ENCODE measurements at regions not wholly inside any gene's neighbourhood (a gene's known extent, or its start where the extent isn't known, plus 50 kb on each side); places are given as distances from the start of the nearest gene placed in this dataset.

- DNase-seq (ENCODE audit: low spot score), result no peak
Observed at GRCh38 chr6:94065707-94066337, 646.5 kb upstream of the EPHA7 start.

- DNase-seq (ENCODE audit: low spot score), result no peak
Observed at GRCh38 chr6:94052749-94053148, 633.4 kb upstream of the EPHA7 start.

DNA sequence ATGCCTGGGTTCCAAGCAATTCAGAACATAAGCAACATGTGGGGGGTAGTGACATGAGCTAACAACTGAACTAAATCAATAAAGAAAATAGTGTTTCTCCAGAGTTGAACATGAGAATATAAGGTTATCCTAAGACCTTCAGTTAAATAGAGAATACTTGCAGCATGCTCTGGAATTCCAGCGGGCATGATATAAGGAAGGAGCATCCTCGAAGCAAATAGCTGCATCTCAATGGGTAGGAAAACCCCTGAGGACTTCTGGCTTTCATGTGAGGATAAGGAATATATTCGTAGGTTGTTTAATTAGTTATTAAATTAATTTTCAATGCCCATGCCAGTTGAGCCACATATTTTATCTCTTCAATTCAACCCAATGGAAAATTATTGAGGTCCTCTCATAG lies 631.2 kb upstream of the EPHA7 start:
- DNase-seq (ENCODE audit: low spot score), result no peak

DNA sequence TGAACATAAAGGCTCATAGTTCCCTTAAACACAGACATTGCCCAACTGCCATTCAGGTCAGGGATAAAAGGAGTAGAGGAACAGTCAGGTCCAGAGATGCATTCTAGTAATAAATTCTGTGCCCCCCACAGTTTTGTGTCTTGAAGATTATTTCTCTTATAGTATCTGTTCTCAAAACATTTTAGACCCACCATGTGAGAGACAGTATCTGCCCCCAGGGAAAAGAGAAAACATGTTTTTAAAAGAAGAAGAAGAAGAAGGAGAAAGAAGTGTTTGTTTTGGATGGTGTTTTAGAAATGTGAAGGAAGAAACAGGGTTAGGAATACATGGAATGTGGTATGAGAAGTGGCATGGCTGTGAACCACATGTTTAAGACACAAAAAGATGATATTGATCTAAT lies 629.6 kb upstream of the EPHA7 start:
- DNase-seq (ENCODE audit: low spot score), result no peak

GRCh38 chr6:94045099-94045829 lies 625.9 kb upstream of the EPHA7 start:
- DNase-seq (ENCODE audit: low spot score), result no peak

DNA sequence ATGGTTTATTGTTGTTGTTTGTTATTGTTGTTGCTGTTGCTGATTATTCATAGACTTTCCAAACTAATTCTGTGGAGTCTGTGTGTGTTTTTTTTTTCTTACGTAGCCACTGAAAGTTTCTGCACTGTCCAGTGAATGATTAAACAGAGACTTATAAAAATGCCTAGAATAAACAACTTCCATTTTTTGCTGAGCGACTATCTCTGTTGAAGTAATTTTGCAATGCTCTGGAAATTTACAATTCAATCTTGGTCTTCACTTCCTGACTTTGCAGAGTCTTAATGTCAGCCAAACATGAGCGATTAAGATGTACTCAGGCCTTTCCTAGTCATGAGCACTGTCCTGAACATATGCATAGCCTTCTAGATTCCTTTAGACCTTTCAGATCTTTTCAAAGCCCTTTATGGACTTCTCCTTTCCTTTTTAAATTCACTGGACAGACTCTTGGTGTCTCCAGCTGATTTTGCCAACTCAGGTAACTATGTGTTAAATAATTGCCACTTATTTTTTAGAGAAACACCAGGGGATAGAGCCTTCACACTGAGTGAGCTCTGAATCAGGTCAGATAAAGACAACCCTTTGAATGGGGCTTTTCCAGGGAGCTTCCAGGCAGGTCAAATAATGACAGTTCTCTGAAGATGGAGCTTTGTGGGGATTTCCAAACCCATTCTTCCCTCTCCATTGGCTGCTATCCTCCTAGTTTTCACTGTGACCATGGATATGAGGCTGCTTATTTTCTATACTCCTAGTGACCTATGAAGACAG lies 622.8 kb upstream of the EPHA7 start:
- no peak for DNase-seq (ENCODE audit: low spot score)

GRCh38 chr6:94036024-94036423 lies 616.7 kb upstream of the EPHA7 start:
- DNase-seq (ENCODE audit: low spot score), result no peak

- no peak for DNase-seq (ENCODE audit: low spot score)
Observed at GRCh38 chr6:94027374-94027773, 608.0 kb upstream of the EPHA7 start.

- no peak for DNase-seq (ENCODE audit: low spot score)
Observed at GRCh38 chr6:94026575-94026974, 607.2 kb upstream of the EPHA7 start.

DNA sequence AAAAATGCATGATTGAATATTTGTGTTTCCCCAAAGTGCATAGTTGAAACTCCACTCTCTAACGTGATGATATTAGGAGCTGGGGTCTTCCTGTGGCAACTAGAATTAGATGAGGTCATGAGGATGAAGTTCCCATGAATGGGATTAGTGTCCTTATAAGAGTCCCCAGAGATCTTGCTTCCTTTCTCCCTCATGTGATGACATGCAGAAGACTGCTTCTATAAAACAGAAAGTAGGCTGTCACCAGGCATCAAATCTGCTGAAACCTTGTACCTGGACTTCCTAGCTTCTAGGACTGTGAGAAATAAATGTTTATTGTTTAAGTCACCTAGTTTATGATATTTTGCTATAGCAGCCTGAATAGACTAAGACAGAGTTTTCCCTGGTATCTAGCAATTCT lies 586.5 kb upstream of the EPHA7 start:
- DNase-seq (ENCODE audit: low spot score), result no peak

- no peak for DNase-seq (ENCODE audit: low spot score)
Observed at GRCh38 chr6:93992976-93993375, 573.6 kb upstream of the EPHA7 start.

DNA sequence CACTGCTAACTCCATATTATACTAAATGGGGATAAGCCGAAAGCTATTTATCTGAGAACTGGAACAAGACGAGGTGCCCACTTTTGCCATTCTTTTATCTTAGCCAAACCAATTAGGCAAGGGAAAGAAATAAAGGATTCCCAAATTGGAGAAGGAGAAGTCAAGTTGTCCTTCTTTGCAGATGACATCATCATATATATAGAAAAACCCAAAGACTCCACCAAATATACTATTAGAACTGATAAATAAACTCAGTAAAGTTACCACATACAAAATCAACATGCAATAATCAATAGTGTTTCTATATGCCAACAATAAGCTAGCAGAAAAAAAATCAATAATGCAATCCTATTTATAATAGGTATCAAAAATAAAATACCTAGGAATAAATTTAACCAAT lies 570.3 kb upstream of the EPHA7 start:
- no peak for DNase-seq (ENCODE audit: low spot score)

DNA sequence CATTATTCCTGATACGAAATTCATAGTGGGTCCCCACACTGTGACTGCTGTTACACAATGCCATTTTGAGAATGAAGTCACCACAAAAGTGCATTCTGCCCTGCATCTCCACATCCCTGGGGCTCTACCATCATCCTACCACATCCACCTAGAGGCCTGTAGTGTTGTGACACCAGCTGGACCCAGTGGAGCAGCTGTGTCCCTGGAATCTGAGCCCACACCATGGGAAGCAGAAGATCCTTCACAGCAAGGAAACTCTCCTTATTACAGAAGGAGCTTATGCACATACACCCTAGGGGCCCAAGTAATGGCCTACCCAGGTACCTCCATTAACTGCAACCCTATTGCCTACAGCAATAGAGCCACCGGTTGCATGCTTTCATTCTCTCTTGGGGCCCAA lies 566.6 kb upstream of the EPHA7 start:
- DNase-seq (ENCODE audit: low spot score), result no peak

DNA sequence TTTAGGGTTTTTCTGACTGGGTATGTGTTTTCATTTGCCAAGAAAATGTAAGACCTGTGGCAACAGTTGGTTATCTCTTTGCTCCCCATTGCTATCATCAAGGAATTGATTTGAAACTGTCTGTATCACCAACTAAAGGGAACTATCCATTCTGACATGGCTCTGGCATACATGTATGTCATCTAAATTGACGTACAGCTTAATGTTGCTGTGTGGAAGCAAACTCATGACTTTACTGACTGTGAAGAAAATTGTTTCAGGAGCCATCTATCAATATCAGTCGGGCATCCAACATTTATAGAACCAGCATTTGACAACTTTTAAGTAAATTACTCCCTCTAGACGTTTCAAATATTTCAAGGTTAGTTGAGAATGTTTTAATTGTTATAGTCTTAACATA lies 555.8 kb upstream of the EPHA7 start:
- no peak for DNase-seq (ENCODE audit: low spot score)

DNA sequence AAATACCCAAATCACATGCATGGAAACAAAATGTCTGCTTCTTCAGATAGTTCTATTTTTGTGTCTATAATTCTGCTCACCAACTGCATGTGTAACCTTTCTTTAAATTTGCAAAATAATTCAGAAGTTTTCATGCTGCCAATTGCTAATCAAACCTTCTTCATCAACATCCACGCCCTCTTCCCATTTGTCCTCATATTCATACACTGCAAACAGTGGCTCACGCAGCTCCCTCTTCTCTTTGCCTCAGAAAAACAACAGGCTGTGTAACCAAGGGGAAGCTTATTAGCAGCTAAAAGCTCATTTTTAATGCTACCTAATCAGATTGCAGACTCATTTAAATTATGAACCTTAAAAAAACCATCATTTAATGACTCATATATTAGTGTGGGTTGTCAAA lies 555.0 kb upstream of the EPHA7 start:
- DNase-seq (ENCODE audit: low spot score), result no peak

DNA sequence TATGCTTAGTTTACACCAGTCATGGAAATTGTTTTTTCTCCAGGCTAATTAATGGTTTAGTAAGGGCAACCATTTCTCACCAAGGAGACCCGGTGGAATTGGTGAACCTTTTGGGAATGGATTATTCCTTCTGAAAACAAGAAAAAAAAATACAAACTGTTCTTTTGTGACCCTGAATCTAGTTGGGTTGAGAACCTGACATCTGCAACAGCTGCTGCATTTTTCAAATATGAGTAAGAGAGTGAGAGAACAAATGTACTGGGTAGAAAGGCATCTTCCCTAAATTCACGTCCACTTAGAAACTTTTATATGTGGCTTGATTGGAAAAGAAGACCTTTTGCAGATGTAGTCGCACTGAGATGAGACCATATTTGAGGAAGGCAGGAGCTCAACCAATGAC lies 553.4 kb upstream of the EPHA7 start:
- DNase-seq (ENCODE audit: low spot score), result no peak

DNA sequence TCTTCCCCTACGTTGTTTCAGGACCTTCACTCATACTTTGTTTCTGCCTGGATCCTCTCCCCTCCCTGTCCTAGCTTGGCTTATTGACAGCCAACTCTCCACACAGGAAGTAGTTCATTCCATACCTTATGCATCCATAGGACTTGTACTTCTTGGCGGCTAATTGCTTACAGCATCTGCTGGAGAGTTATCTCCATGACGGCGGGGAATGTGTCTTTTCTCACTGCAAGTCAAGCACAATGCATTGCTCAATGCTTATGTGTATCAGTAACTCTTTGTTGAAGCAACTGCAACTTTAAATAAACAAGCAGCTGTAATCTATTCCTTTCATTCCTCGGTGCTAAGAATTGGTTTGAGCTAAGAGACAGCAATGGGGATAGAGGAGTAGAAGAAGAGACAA lies 551.3 kb upstream of the EPHA7 start:
- DNase-seq (ENCODE audit: low spot score), result no peak

GRCh38 chr6:93968126-93968525 lies 548.8 kb upstream of the EPHA7 start:
- DNase-seq (ENCODE audit: low spot score), result no peak

DNA sequence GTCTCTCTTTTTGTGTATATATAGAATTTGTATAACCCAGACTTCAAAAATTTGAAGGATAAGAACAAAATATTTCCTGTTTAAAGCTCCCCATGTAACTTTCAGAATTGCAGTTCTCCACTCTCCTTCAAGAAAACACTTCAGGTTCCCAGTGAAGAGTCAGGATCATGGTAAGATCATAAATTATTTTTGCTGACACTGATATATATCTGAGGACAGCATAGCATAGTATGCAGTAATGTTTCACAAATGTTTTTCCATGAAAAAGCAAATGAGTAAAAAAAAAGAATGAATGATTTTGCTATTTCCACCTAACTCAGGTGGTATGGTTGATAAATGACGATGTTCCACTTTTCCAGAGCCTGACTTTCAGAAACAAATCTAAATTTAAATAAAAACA lies 545.6 kb upstream of the EPHA7 start:
- DNase-seq (ENCODE audit: low spot score), result no peak

- no peak for DNase-seq (ENCODE audit: low spot score)
Observed at GRCh38 chr6:93964321-93964720, 545.0 kb upstream of the EPHA7 start.

GRCh38 chr6:93962566-93962965 lies 543.2 kb upstream of the EPHA7 start:
- DNase-seq (ENCODE audit: low spot score), result no peak

DNA sequence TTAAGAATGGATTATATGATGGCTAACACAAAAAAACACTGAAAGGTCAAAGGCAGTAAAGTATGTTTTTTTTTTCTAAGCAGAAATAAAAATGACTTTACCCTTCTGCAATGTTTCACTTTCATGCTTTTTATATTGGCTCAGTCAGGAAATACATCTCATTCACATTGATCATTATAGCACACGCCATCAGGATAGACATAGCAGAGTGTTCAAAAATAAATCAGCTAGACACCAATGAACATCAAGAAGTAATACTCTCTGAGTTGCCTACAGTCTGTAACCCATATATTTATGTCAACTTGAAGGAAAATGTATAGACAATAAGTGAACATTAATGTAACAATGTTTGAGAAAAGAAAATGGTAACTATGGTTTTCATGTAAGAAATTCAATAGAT lies 535.2 kb upstream of the EPHA7 start:
- no peak for DNase-seq (ENCODE audit: low spot score)

DNA sequence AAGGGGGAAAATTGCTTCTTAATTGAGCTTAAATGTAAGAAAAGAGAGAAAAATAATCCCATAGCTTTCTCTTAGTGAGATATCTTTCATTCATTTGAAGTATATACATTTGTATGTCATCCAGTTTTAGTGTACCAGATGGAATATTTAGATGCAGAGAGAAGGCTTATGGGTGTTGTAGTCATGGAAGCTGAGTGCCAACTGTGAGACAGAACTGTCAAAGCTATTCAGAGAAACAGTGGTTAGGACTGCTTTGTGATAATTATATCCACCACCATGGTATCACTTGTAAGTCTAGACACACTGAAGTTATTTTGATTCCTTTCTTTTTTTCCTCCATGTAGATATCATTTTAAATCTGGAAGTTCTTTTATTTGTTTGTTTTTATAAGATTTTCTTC lies 524.3 kb upstream of the EPHA7 start:
- no peak for DNase-seq (ENCODE audit: low spot score)

Measured in hepatic stellate cell (primary cell).